H1 (cell line): ENCODE measurements at regions not wholly inside any gene's neighbourhood (a gene's known extent, or its start where the extent isn't known, plus 50 kb on each side); places are given as distances from the start of the nearest gene placed in this dataset.

ENCODE experiments used
- BCL11A ChIP-seq, 2 experiments: IDR thresholded peaks; one replicate each; pipeline ENCODE4 v1.6.1; 2011; ENCODE audit warnings: low read depth in 2 of 2, low read length in 2 of 2, mild to moderate bottlenecking in 2 of 2
- CHD7 ChIP-seq: fragments of 300-600 bp; sonication (generic); IDR thresholded peaks from 2 replicates; pipeline ENCODE4 v1.7.1; 2012; ENCODE audit warnings: low read length, moderate library complexity, mild to moderate bottlenecking, inconsistent platforms; ENCODE audit not compliant: insufficient replicate concordance
- RNF2 ChIP-seq: fragments of 200-900, 300-1000 bp; sonication (generic); IDR thresholded peaks from 2 replicates; pipeline ENCODE4 v1.7.1; 2016; ENCODE audit warnings: borderline replicate concordance, low read depth, mild to moderate bottlenecking, antibody characterized with exemption, low read length; ENCODE audit not compliant: poor library complexity, severe bottlenecking; ENCODE audit errors: missing control alignments
- SUZ12 ChIP-seq: fragments of 200-600 bp; sonication (generic); IDR thresholded peaks from 2 replicates; pipeline ENCODE4 v1.6.1; 2012; ENCODE audit warnings: mild to moderate bottlenecking, inconsistent platforms, low read length, moderate library complexity, mixed read lengths
- ZNF274 ChIP-seq: IDR thresholded peaks from 2 replicates; pipeline ENCODE4 v1.7.0; 2012; ENCODE audit warnings: low read length, borderline replicate concordance; ENCODE audit errors: extremely low read depth

DNA sequence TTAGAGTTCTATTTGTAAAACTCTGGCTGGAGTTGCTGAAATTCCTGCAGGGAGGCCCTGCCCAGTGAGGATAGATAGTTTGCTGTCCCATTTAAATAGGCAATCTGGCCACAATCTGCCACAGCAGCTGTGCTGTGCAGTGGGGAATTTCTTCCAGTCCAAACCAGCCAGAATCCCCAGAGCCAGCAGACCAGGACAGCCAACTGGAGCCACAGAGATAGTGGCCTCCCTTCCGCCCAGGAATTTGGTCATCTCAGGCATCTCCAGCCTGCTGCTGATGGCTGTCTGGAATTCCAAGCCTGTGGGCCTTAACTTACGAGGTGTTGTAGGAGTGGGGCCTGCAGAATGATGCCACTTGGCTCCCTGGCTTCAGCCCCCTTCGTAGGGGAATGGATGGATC, 643.4 kb downstream of the DNAJB9 start (continued):
- TF ChIP-seq CHD7 (no peak), ZNF274 (no peak), BCL11A (IDR thresholded peaks at IDR 0.05; ENCODE audit: low read depth in 2 of 2, low read length in 2 of 2) (no peak), SUZ12 (no peak), RNF2 (no peak)
